ENCODE measurements at regions not wholly inside any gene's neighbourhood (a gene's known extent, or its start where the extent isn't known, plus 50 kb on each side); places are given as distances from the start of the nearest gene placed in this dataset.

- TF ChIP-seq CTCF (IDR thresholded peaks at IDR 0.05; ENCODE audit: low read length): no peak
- TF ChIP-seq EZH2 (IDR thresholded peaks at IDR 0.05; ENCODE audit: borderline replicate concordance, low read length): no peak
Observed at GRCh38 chr6:74902846-74903245, 303.0 kb downstream of the COL12A1 start.
